ENCODE measurements at regions not wholly inside any gene's neighbourhood (a gene's known extent, or its start where the extent isn't known, plus 50 kb on each side); places are given as distances from the start of the nearest gene placed in this dataset.

GRCh38 chr2:216942016-216942415, 82.2 kb upstream of the TNP1 start:
- TF ChIP-seq CTCF (IDR thresholded peaks at IDR 0.05; ENCODE audit: insufficient read depth, low read length, poor library complexity, severe bottlenecking) (no peak), EZH2phosphoT487 (conservative IDR thresholded peaks at IDR 0.05; ENCODE audit: low read length) (no peak)

Measured in SU-DHL-6 (cell line).